ENCODE measurements at regions not wholly inside any gene's neighbourhood (a gene's known extent, or its start where the extent isn't known, plus 50 kb on each side); places are given as distances from the start of the nearest gene placed in this dataset.
"Not testable (repeated sequence)": the region's sequence is repeated elsewhere in the genome, so short reads cannot be mapped to it uniquely, and the experiment has no call there.

DNA sequence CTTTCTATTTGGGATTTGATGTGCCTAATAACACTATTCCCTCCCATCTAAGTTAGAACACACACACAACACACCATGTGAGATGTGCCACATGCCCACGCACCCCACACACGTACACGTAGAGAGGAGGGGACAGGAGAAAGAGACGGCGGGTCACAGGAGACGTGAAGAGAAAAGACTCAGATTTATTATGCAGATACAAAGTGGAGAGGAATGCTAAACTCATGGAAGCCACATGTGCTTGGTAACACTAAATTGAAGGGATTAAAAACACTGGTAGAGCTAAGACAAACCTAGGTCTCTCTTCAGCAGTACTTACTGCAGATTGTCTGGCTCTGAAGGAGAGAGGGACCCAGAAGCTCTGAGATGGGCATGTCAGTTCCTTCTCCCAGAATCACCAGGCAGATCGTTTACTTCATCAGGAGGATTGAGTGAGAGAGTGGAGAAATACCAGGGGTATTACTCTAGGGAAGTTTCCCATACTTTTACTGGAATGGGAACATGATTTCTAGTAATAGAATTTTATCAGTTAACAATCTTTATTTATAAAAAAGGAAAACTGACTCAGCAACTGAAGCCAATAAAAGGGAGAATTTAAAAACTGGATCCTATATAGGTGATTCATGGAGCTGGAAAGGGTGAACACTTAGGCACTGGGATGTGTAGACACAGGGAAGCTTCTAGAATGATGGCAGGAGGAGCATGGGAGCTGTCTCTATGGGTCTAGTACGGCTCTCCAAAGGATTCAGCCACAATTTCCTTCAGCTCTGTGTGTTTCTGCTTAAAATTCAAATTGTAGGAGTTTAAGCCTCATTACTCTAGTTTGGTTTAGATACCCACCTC lies 139.4 kb downstream of the MACIR start:
- H3K4me1 ChIP-seq (ENCODE audit: insufficient read depth, low read length): peaks cover 7% of the 10 kb centered on the region
- no peaks in the 10 kb centered on the region for H3K9me3 ChIP-seq (ENCODE audit: control insufficient read depth, insufficient read depth, low read length)
- no peak overlapping the region for H3K9ac ChIP-seq (ENCODE audit: low read depth, low read length)
- H3K36me3 ChIP-seq (ENCODE audit: insufficient read depth, low read length): no peaks in the 10 kb centered on the region

DNA sequence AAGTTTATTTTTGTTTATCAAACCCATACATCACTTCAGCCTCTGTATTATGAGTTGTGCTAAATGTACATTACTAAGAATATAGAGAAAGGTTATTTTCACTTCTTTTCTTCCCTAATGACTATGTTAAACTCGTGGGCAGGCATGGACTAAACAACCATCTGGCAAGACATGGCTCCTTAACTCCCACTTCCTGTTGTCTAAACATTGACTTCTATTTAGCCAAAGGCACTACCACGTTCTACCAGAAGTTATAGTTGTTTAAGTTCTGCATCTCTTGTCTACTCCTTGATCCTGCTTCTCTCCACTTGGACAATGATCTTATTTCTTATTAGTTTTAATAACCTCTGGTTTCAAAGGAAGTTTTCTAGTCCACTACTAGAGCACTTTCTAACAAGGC lies 136.1 kb downstream of the MACIR start:
- no peak overlapping the region for H3K9ac ChIP-seq (ENCODE audit: low read depth, low read length)
- no peaks in the 10 kb centered on the region for H3K36me3 ChIP-seq (ENCODE audit: insufficient read depth, low read length)
- peaks cover 14% of the 10 kb centered on the region for H3K4me1 ChIP-seq (ENCODE audit: insufficient read depth, low read length)
- H3K9me3 ChIP-seq (ENCODE audit: control insufficient read depth, insufficient read depth, low read length): no peaks in the 10 kb centered on the region

- peaks cover 17% of the 10 kb centered on the region for H3K4me1 ChIP-seq (ENCODE audit: insufficient read depth, low read length)
- H3K9ac ChIP-seq (ENCODE audit: low read depth, low read length): no peak overlapping the region
- H3K9me3 ChIP-seq (ENCODE audit: control insufficient read depth, insufficient read depth, low read length): no peaks in the 10 kb centered on the region
- no peaks in the 10 kb centered on the region for H3K36me3 ChIP-seq (ENCODE audit: insufficient read depth, low read length)
Observed at GRCh38 chr5:103393101-103393754, 134.7 kb downstream of the MACIR start.

GRCh38 chr5:103391659-103392058 lies 133.1 kb downstream of the MACIR start:
- Histone ChIP-seq H3K36me3 (ENCODE audit: insufficient read depth, low read length) (no peaks in the 10 kb centered on the region), H3K9ac (ENCODE audit: low read depth, low read length) (no peak overlapping the region), H3K4me1 (ENCODE audit: insufficient read depth, low read length) (peaks cover 17% of the 10 kb centered on the region), H3K9me3 (ENCODE audit: control insufficient read depth, insufficient read depth, low read length) (no peaks in the 10 kb centered on the region)

DNA sequence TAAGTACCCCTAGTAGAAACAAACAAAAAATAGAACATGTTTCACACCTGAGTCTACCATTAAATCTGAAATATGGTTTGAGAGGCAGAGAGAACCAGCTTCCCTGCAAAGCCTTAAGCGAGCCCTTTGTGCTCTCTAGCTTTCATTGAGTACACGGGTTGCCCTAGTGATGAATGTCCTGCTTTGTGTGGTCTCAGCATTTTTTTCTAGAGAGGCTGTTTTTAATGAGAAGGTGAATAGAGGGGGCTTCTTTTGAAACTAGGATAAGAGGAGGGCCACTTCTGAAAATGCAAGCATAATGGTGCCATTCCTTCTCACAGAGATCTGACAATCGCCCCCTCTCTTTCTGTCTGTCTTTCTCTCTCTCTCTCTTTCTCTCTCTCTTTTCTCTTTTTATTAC lies 131.3 kb downstream of the MACIR start:
- no peaks in the 10 kb centered on the region for H3K9me3 ChIP-seq (ENCODE audit: control insufficient read depth, insufficient read depth, low read length)
- H3K36me3 ChIP-seq (ENCODE audit: insufficient read depth, low read length): no peaks in the 10 kb centered on the region
- no peak overlapping the region for H3K9ac ChIP-seq (ENCODE audit: low read depth, low read length)
- peaks cover 17% of the 10 kb centered on the region for H3K4me1 ChIP-seq (ENCODE audit: insufficient read depth, low read length)

GRCh38 chr5:103389357-103389756 lies 130.8 kb downstream of the MACIR start:
- Histone ChIP-seq H3K4me1 (ENCODE audit: insufficient read depth, low read length) (peaks cover 17% of the 10 kb centered on the region), H3K9ac (ENCODE audit: low read depth, low read length) (no peak overlapping the region), H3K9me3 (ENCODE audit: control insufficient read depth, insufficient read depth, low read length) (no peaks in the 10 kb centered on the region), H3K36me3 (ENCODE audit: insufficient read depth, low read length) (no peaks in the 10 kb centered on the region)

DNA sequence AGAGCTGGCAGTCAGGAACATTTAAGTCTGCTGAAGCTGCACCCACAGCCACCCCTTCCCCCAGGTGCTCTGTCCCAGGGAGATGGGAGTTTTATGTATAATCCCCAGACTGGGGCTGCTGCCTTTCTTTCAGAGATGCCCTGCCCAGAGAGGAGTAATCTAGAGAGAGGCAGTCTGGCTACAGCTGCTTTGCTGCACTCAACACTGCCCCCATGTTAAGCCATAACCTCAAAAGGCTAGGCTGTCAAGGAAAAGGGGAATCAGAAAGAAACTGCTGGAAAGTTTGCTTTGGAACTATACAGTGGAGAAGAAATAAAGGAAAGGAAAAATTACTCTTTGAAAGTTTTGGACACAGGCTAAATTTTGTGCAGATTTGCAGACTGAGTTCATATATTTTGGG lies 127.2 kb downstream of the MACIR start:
- H3K9ac ChIP-seq (ENCODE audit: low read depth, low read length): no peak overlapping the region
- peaks cover 3% of the 10 kb centered on the region; the same call in 1 of the 2 replicates for H3K4me1 ChIP-seq (ENCODE audit: insufficient read depth, low read length)
- H3K9me3 ChIP-seq (ENCODE audit: control insufficient read depth, insufficient read depth, low read length): no peaks in the 10 kb centered on the region
- no peaks in the 10 kb centered on the region for H3K36me3 ChIP-seq (ENCODE audit: insufficient read depth, low read length)

DNA sequence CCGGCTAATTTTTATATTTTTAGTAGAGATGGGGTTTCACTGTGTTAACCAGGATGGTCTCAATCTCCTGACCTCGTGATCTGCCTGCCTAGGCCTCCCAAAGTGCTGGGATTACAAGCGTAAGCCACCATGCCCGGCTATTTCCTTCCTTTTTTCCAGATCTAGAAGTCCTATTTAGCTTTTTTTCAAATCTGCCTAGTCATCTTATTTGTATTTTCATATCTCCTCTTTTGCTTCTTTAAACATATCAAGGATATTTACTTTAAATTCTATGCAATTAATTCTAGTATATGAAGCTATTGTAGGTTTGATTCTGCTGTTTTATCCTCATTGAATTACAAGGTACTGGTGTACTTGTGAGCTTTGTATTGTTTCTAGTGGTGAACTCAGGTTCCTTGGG lies 119.1 kb downstream of the MACIR start:
- not testable (repeated sequence) for H3K9me3 ChIP-seq (ENCODE audit: control insufficient read depth, insufficient read depth, low read length); H3K36me3 ChIP-seq (ENCODE audit: insufficient read depth, low read length); H3K9ac ChIP-seq (ENCODE audit: low read depth, low read length); H3K4me1 ChIP-seq (ENCODE audit: insufficient read depth, low read length)

DNA sequence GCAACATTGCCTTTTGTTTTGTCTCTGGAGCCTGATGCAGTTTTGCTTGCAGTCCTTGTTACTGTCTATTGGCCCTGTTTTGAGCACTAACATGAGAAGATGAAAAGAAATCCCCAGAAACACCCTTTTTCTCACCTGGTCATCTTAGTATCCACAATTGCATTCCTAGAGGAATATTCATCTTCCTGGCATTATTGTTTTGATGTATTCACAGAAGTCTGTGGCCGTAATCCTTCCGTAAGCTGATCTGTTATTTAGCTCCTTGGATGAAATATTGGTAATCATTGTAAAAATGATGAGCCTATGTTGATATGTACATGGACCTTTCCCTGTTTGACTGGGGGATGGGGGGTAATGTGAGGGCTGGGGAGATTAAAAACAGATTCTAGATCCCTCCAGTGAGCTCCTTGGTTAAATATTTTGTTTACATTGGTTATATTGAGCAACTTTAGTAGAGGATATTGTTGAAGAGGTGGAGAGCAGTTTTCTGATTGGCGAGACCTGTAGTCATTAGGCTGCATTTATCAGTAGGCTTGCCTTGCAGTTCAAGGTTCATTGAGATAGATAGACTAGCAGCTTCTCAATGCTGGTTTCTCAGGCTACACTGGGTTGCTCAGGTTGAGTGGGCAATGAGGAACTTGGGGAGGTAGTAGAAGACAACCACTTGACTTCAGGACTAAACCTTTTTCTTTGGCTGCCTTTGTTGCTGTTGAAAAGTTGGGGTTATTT lies 117.5 kb downstream of the MACIR start:
- no peak overlapping the region for H3K9ac ChIP-seq (ENCODE audit: low read depth, low read length)

DNA sequence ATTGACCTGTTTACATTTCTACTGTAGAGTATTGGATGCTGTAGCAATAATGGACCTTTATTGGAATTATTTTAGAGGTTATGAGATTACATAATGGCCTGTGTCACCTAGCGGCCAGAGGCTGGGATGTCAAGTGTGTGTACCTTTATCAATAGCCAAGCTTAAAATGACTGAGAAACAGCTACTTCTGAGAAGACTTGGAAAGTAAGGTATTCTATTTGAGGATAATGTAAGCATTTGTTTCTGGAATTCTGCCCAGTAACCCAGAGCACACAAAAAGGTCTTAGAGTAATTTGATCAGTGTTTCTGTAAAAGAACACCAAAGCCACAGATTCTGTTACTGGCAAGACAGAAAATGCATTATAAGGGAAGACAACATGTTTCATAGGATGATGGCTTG lies 116.8 kb downstream of the MACIR start:
- Histone ChIP-seq H3K9ac (ENCODE audit: low read depth, low read length) (no peak overlapping the region), H3K36me3 (ENCODE audit: insufficient read depth, low read length) (no peaks in the 10 kb centered on the region), H3K4me1 (ENCODE audit: insufficient read depth, low read length) (peaks cover 4% of the 10 kb centered on the region; the same call in 1 of the 2 replicates), H3K9me3 (ENCODE audit: control insufficient read depth, insufficient read depth, low read length) (no peaks in the 10 kb centered on the region)

More for the DNA sequence above, 117.5 kb downstream of the MACIR start:
- no peaks in the 10 kb centered on the region for H3K36me3 ChIP-seq (ENCODE audit: insufficient read depth, low read length)
- peaks cover 4% of the 10 kb centered on the region; the same call in 1 of the 2 replicates for H3K4me1 ChIP-seq (ENCODE audit: insufficient read depth, low read length)
- H3K9me3 ChIP-seq (ENCODE audit: control insufficient read depth, insufficient read depth, low read length): no peaks in the 10 kb centered on the region

DNA sequence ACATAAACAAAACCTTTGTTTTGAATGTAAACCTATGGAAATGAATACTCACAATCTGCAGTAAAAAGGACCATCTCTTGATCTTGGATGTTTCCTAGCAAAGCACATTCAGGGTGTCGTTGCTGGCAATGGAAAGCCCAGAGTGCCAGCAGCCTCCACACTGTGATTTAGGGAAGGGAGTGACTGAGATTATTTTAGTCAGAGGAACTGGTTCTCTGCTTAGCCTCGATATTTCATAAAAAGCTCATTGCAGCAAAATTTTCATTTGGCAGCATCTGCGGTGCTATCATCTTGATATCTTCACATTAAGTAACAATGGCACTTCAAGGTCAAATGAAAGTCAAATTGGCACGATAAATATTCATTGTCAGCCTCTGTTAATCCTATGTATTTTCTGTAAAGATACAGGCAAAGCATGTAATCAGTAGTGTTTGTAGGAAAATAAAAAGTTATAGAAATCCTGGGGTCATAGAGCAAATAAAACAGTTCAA lies 116.0 kb downstream of the MACIR start:
- Histone ChIP-seq H3K9me3 (ENCODE audit: control insufficient read depth, insufficient read depth, low read length) (no peaks in the 10 kb centered on the region), H3K36me3 (ENCODE audit: insufficient read depth, low read length) (no peaks in the 10 kb centered on the region), H3K9ac (ENCODE audit: low read depth, low read length) (no peak overlapping the region), H3K4me1 (ENCODE audit: insufficient read depth, low read length) (peaks cover 4% of the 10 kb centered on the region; the same call in 1 of the 2 replicates)

GRCh38 chr5:103373597-103374472 lies 115.3 kb downstream of the MACIR start:
- H3K36me3 ChIP-seq (ENCODE audit: insufficient read depth, low read length): no peaks in the 10 kb centered on the region
- no peaks in the 10 kb centered on the region for H3K9me3 ChIP-seq (ENCODE audit: control insufficient read depth, insufficient read depth, low read length)
- H3K4me1 ChIP-seq (ENCODE audit: insufficient read depth, low read length): peaks cover 4% of the 10 kb centered on the region; the same call in 1 of the 2 replicates

GRCh38 chr5:103371046-103371607 lies 112.6 kb downstream of the MACIR start:
- no peaks in the 10 kb centered on the region for H3K36me3 ChIP-seq (ENCODE audit: insufficient read depth, low read length)
- H3K9ac ChIP-seq (ENCODE audit: low read depth, low read length): no peak overlapping the region
- H3K4me1 ChIP-seq (ENCODE audit: insufficient read depth, low read length): peaks cover 4% of the 10 kb centered on the region; the same call in 1 of the 2 replicates

More at GRCh38 chr5:103373597-103374472, 115.3 kb downstream of the MACIR start:
- no peak overlapping the region for H3K9ac ChIP-seq (ENCODE audit: low read depth, low read length)

More at GRCh38 chr5:103371046-103371607, 112.6 kb downstream of the MACIR start:
- no peaks in the 10 kb centered on the region for H3K9me3 ChIP-seq (ENCODE audit: control insufficient read depth, insufficient read depth, low read length)

Measured in ES-I3 (cell line).